CD4-positive, alpha-beta T cell treated with Interleukin-1 beta for 1 hour (primary cell): ENCODE measurements at regions not wholly inside any gene's neighbourhood (a gene's known extent, or its start where the extent isn't known, plus 50 kb on each side); places are given as distances from the start of the nearest gene placed in this dataset.

Experiments used
- DNase-seq, 2 donors: peaks; one replicate each; pipeline ENCODE4 v3.0.0-alpha.2; 2020 to 2022

DNA sequence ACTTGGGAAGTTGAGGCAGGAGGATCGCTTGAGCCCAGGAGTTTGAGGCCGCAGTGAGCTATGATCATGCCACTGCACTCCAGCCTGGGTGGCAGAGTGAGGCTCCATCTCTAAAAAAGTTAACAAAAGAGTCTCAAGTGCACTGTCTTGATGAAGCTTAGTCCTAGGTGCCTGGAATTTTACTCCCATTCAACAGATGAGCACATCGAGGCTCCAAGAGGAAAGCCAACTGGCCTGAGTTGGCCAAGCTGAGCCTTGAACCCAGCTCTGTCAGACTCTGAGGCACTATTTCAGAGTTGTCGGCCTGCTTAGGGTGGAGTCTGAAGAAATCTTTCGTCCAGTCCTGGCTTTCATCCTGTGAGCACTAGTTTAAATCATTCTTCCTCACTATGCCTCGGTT lies 98.1 kb upstream of the MAP1LC3B2 start:
- DNase-seq, result no peak

DNA sequence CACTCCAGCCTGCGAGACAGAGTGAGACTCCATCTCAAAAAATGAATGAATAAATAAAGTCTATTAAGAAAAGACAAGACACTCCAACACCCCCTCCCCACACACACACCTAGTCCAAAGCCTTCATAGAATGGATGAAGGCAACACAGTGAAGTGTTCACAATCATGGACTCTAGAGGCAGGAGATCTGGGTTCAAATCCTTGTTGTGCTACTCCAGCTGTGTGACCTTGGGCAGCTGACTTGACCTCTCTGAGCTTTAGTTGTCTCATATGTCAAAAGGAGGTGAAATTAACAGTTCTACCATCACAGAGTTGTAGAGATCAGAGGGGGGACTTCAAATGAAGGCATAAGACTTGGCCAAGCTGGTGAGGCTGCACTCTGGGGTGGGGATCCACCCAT lies 95.8 kb upstream of the MAP1LC3B2 start:
- no peak for DNase-seq

DNA sequence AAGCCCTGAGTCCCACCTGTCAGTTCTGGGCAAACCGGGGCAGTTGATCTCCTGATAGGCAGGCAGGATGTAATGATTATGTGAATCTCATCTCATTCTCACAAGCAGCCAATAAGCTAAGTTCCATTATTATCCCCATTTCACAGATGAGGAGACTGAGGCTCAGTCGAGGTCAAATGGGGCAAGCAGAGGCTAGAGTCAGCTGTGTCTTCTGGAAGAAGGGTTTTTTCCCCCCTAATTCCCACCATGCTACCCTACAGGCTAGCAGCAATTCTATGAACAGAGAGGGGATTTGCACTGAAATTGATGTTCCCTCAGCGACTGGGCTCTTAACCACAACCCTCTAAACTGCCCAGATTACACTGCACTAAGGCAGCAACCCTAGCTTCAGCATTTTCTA lies 93.8 kb upstream of the MAP1LC3B2 start:
- no peak for DNase-seq

DNA sequence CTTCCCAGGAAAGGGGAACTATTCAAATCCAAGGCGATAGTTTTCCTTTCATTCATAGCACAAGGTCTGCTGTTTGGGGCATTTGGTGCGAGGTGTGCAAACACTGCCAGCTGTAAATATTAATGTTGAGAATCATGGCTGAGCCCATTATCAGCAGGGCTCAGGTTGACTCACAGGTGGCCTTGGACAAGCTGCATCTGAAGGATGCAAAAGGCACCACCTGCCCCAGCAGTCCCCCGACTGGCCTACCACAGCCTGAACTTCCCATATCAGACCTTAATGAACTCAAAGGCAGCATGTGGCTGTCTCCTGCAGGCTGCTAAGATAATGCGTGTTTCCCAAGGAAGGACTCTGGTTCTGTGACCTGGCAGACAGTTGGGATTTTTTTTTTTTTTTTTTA lies 93.3 kb upstream of the MAP1LC3B2 start:
- no peak for DNase-seq

DNA sequence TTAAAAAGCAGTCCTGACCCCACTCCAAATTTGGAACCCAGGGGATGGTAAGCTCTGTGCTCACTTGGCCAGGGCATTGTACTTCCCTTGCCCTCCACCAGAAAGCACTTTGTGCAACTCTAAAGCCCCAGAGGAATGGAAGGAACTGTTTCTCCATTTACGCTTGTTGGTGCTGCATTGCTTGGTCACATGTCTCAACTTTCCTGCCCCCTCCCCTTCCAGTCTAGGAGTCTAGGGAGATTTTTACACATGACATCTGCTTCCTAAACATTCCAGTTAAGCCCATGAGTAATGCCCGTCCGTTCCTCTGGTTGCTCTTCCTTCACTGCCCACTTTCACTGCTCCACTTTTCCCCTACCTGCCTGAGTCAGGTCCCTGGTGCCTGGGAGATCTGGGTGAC lies 92.6 kb upstream of the MAP1LC3B2 start:
- DNase-seq, result no peak

DNA sequence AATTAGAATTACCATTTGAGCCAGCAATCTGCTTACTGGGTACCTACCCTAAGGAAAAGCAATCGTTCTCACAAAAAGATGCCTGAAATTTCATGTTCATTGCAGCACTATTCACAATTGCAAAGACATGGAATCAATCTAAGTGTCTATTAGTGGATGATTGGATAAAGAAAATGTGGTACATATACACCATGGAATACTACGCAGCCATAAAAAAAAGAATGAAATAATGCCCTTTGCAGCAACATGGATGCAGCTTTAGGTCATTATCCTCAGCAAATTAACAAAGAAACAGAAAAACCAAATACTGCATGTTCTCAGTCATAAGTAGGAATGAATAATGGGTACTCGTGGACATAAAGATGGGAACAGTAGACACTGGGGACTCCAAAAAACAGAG lies 89.8 kb upstream of the MAP1LC3B2 start:
- DNase-seq, result no peak

DNA sequence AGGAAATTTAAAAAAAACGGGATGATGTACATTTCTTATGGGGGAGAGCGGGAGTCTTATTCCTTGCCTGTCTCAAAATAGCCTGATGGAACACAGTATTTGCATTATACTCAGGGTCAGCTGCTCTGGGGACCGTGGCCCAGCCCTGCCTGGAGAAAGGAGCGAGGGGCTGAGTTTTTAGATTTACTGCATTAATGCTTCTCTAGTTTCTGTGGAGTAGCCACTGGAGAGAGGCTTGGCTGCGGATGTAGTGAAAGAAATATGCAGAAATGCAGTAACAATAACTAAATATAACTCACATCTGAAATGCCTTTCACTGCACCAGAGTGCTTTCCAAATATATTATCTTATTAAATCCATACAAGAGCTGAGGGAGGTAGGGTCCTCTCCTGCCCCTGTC lies 87.6 kb upstream of the MAP1LC3B2 start:
- DNase-seq, result no peak

DNA sequence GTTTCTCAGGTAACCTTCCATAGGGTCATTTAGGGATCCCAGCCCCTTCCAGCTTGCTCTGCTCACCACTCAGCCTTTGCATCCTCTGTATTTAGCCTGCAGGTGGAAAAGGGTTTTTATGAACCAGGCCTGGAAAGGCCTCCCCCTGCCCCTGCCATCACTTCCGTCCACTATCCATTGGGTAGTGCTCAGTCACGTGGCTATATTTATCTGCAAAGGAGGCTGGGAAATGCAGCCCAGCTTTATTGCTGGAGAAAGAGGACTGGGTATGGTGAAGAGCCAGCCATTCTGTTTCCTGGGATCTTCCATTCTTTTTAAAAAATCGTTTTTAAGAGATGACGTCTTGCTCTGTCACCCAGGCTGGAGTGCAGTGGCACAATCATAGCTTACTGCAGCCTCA lies 87.0 kb upstream of the MAP1LC3B2 start:
- no peak for DNase-seq

DNA sequence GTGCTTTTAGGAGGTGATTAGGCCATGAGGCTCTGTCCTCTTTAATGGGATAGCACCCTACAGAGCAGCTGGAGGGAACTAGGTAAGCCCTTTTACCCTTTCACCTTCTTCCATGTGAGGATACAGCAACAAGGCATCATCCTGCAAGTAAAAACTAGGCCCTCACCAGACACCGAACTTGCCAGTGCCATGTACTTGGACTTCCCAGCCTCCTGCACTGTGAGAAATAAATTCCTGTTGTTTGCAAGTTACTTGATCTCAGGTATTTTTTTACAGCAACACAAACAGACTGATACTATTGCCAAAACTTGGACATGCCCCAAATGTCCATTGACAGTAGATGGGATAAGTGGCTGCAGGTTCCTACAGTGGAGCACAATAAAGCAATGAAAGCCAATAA lies 85.8 kb upstream of the MAP1LC3B2 start:
- no peak for DNase-seq

DNA sequence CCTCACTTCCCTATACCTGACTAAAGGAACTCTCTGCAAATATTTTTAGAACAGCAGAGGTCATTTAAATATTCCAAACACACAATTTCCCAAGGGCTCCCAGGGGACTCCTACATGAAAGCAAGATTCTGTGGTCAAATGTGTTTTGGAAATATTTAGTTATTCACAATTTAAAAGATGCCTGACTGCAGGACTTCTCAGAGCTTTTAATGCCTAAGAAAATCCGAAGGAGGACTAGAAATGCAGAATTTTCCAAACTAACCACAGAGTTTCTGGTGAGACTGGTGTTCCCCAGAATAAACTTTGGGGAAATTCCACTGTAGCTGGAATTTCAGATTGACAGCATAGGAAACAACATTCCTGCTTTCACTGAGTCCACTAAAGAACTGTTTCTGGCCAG lies 84.8 kb upstream of the MAP1LC3B2 start:
- no peak for DNase-seq

DNA sequence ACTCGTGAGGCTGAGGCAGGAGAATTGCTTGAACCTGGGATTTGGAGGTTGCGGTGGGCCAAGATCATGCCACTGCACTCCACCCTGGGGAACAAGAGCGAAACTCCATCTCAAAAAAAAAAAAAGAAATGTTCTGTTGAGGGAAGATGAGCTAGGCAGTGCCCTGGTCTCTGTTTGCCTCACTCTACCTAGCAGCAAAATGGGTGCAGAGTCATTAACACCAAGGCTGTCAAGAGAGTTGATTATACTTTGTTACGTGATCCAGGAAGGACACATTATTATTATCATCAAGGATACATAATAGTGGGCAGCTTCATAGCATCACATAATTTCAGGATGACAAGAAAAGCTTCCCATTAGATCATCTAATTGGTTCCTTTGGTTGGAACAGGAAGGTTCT lies 84.3 kb upstream of the MAP1LC3B2 start:
- DNase-seq, result no peak

DNA sequence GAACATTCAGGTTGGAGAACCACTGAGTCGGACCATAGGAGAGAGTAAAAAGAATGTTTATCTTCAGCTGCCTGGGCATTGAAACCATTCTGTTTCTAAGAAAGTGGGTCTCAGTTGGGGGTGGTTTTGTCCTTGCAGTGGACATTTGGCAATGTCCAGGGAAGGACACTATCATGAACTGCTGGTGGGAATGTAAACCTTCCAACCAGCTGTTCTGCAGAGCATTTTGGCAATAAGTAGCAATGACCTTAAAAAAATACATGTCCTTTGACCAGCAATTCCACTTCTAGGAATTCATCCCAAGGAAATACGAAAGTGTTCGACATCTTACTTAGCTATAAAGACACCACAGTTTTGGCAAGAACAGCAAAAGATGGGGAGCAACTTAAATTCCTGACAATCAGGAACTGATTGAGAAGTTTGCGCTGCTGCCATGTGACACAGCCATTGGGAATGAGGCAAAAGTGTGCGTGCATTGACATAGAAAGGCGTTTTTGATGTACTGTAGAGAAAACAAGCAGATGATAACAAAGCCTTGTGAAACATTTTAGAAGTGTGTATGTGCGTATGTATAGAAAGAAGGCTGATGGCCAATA lies 82.9 kb upstream of the MAP1LC3B2 start:
- no peak for DNase-seq

DNA sequence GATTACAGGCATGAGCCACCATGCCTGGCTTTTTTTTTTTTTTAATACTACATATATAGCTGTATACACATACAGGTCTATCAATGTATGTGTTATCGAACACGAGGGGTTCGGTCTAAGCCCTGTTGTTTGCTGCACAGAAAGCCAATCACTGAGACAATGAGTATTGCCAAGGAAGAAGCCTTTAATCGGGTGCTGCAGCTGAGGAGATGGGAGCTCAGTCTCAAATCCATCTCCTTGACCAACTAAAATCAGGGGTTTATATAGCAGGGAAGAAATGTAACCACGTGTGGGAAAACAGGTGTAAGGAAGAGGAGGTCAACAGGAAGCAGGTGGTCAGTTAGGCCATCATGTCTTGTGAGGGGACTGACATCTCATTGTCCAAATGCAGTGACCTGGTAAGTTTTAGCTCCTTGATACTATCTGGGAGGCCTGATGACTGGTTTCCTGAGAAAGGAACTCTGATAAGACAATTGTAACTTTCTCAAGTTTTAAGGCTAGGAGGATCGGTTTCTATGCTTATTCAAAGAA lies 80.9 kb upstream of the MAP1LC3B2 start:
- no peak for DNase-seq

DNA sequence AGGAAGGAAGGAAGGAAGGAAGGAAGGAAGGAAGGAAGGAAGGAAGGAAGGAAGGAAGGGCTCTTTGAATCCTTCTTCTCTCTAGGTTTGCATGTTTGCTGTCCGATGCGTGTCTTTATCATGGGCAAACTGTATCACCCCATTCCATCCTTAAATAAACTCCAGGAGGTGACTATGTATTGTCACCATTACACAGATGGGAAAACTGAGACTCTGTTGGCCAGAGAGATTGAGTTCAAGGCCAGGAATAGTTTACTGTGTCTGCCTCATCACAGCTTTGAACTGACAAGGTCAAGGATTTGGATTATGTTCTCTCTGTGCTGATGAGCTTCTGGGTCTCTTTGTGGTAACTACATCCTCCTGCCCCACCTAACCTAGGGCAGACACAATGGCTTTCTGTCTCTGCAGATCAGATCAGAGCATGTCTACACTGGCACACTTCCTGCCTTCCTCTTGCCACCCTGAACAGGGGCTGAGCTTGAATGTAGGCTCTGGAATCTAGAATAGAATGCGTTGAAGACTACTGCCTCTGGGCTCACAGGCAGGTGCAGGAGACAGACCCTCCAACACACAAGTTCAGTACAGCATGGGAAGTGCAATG lies 78.9 kb upstream of the MAP1LC3B2 start:
- no peak for DNase-seq

DNA sequence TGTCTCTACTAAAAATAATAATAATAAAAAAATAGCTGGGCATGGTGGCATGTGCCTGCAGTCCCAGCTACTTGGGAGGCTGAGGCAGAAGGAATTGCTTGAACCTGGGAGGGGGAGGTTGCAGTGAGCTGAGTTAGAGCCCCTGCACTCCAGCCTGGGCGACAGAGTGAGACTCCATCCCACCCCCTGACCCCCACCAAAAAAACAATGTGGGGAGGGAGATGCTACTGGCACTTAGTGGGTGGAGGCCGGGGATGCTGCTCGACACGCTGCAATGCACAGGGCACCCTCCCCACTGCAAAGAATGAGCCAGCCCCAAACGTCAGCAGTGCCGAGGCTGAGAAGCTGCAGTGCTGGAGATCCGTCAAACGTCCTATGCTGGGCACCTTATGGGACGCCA lies 77.5 kb upstream of the MAP1LC3B2 start:
- no peak for DNase-seq

DNA sequence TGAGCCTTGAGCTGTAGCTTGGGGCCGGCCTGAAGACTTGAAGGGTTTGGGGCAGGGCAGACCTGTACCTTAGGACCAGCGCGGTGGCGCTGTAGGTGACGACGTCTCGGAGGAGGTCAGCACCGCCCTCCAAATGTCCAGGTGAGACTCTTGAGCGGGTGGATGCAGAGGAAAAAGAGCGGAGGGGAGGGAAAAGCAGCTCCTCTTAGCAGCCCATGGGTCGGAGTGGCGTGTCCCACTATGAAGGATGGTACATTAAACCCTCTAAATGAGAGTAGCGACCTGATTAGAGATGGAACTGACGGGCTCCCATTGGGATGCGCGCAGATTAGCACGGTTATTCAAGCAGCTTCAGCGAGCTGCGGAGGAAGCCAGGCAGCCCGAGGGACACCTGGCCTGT lies 77.0 kb upstream of the MAP1LC3B2 start:
- no peak for DNase-seq

DNA sequence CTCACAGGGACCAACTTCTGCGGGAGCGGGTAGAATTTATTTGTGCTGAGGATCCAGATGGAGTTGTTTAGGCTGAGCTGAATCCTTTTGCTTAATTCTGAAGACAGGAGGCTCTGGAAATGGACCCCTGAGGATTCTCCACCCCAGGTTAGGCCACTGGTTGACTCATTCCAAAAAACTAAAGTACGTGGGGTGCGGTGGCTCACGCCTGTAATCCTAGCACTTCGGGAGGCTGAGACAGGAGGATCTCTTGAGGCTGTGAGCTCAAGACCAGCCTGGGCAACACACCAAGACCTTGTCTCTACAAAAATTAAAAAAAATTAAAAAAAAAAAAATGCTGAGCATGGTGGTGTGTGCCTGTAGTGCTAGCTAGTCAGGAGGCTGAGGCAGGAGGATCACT lies 76.3 kb upstream of the MAP1LC3B2 start:
- no peak for DNase-seq

DNA sequence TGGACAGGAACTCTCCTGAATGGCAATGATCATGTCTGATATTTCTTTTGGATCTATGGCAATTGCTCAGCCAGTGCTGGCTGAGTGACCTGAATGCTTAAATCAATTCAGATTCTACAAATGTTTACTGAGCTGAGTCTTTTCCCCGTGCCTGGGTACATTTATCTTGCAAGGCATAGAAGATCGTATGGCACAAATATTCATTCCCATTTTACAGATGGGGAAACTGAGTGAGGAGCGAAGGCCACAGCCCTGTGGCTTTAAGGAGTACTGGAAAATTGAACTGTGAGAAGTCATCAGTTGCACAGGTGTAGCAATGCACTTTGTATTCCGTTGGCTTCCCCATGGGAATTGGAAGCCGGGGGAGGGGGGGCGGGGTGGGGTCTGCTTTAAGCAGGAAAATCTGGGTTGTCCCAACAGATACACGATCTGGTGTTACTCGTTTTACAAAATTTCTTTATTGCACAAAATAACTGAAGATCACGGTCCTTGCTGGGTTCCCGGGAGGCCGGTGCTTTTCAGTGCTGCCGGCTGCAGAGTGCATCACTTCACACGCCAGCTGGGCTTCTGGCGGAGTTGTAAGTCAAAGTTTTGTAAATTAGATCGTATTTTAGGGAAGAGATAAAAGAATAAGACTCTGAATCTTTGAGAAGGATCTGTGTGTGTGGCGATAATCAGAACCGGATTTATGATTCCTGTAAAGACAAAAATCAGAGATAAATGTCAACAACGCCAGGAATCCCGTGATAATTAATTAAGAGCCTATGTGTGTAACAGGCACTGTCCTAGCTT lies 75.0 kb upstream of the MAP1LC3B2 start:
- no peak for DNase-seq

DNA sequence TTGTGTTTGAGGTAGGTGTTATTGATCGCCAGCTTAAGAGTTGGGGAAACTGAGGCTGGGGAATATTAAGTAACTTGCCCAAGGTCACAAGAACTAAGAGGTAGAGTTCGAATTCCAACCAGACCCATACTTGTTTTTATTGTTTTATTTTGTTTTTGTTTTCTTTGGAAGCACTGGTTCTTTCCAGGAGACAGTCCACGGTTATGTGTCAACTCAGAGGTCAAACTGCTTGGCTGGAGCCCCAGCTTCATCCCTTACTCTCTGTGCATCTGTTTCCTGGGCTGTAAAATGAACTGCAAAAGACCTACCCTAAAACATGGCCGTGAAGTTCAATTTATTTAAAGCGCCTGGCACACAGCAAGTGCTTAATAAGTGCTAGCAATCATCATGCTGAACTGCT lies 74.4 kb upstream of the MAP1LC3B2 start:
- DNase-seq, result no peak

DNA sequence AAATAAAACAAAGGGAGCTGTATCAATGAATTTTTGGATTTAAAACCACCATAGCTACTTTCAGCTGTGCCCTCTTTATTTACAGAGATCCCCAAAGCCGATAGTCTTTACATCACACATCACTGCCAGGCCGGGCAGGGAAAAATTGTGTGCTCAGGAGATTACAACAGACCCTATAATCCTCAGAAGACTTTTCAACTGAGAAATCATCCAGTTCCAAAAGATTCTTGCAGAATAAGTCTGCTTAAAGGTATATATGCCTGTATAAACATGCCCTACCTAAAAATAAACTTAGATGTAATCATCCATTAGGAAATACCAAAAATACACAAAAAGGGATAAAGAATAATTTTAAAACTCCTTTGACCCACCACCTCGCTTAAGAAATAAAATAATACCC lies 70.1 kb upstream of the MAP1LC3B2 start:
- DNase-seq, result no peak

DNA sequence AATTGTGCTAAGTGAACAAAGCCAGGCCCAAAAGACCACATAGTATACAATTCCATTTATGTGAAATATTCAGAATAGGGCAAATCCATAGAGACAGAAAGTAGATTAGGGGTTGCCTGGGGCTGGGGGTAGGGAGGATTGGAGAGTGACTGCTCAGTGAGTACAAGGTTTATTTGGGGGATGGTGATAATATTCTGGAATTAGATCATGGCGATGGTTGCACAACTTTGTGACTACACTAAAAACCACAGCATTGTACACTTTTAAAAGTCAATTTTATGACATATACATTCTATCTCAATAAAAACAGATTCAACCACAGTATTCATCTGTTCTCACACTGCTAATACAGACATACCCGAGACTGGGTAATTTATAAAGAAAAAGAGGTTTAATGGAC lies 68.7 kb upstream of the MAP1LC3B2 start:
- DNase-seq, result no peak

DNA sequence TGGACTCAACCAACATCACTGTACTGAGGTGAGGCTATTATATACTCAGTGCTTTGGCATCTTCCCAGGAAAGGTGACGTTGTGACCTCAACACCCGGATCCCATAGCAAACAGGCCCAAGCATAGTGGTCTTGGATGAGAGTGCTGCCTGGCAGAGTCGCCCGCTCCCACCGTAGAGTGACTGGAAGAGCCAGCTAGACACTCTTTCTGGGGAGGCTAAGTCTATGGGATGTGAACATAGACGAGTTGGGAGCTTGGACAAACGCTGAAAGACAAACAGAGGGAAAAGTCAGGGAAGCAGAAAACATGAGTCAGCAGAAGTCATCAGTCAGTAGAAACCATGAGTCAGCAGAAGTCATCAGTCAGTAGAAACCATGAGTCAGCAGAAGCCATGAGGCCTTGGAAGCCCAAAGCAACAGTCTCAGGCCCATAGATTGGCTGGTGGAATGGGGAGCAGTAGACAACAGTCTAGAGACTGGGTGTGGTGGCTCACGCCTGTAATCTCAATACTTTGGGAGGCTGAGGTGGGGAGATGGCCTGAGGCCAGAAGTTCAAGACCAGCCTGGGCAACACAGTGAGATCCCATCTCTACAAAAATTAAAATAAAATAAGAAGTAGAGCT lies 66.4 kb upstream of the MAP1LC3B2 start:
- no peak for DNase-seq

DNA sequence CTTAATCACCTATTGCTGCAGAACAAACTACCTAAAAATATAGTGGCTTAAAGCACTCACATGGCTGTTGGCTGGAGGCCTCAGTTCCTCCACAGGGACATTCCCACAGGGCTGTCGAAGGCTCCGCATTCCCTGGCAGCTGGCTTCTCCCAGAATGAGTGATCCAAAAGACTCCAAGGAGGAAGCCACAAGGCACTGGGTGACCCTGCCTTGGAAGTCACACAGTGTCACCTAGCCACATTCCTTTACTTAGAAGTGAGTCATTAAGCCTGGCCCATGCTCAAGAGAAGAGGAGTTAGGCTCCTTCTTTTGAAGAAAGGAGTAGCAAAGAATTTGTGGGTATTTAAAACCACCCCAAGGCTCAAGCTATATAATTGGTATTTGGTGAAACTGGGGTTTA lies 63.9 kb upstream of the MAP1LC3B2 start:
- no peak for DNase-seq

DNA sequence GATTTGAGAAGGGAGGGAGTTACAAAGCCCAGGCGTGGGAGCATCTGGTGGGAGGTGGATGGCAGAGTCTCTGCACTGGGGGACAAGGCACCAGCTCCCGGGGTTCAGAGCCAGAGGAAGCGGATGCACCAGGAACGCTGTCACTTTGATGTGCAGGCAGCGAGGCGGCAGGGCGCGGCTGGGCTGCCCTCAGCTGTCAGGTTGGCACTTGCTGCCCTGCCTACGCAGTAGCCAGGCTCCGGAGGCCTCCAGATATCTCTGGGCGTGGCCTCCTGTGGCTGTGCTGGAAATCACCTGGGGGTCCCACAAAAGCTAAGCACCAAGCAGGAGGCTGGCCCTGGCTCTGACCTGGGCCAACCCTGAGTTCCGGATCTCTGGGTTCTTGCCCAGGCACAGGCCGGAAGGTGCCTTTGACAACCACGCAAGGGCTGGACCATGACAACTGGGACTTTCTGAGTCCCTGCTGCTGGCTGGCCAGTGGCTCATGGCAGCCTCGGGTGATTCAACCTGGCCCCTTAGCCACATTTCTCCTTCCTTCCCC lies 62.1 kb upstream of the MAP1LC3B2 start:
- DNase-seq, result no peak
